ENCODE measurements at regions not wholly inside any gene's neighbourhood (a gene's known extent, or its start where the extent isn't known, plus 50 kb on each side); places are given as distances from the start of the nearest gene placed in this dataset.

DNA sequence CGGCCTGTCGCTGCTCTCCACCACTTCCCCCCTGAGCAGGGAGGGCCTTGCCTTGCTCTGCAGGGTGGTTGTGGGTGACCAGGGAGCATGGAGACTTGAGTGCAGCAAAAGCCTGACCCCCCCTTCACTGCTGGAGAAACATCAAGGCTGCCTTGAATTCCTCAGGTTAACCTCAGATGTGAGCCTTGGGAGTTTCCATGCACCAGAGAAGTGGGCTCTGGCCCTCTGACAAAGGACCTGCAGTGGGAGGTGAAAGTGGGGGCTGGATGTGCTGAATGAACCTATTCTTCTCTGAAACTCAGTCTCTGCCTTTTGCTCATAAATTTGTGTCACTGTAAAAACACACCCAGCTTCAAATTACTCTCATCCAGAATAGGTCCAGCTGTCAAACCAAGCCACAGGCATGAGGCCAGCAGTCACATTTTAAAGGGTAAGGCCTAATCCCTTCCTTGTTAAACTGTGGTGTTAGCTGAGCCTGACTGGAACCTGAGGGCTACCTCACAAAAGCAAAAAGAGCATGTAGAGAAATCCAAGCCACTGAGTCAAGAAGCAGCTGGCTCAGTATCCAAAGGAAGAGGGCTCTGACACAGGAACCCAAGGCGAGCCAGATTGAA is 356.8 kb downstream of the CCSER2 start:
- no peak for DNase-seq (ENCODE audit: low read depth, low spot score)
- CTCF ChIA-PET = no interaction called here
- POLR2A ChIA-PET = no interaction called here
- TF ChIP-seq, protein P1, sequence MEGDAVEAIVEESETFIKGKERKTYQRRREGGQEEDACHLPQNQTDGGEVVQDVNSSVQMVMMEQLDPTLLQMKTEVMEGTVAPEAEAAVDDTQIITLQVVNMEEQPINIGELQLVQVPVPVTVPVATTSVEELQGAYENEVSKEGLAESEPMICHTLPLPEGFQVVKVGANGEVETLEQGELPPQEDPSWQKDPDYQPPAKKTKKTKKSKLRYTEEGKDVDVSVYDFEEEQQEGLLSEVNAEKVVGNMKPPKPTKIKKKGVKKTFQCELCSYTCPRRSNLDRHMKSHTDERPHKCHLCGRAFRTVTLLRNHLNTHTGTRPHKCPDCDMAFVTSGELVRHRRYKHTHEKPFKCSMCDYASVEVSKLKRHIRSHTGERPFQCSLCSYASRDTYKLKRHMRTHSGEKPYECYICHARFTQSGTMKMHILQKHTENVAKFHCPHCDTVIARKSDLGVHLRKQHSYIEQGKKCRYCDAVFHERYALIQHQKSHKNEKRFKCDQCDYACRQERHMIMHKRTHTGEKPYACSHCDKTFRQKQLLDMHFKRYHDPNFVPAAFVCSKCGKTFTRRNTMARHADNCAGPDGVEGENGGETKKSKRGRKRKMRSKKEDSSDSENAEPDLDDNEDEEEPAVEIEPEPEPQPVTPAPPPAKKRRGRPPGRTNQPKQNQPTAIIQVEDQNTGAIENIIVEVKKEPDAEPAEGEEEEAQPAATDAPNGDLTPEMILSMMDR (IDR thresholded peaks at IDR 0.05; ENCODE audit: insufficient read depth, low read length, missing control alignments) = no peak
- H3K4me3 ChIP-seq (ENCODE audit: low read depth, low read length) = no peak overlapping the region

DNA sequence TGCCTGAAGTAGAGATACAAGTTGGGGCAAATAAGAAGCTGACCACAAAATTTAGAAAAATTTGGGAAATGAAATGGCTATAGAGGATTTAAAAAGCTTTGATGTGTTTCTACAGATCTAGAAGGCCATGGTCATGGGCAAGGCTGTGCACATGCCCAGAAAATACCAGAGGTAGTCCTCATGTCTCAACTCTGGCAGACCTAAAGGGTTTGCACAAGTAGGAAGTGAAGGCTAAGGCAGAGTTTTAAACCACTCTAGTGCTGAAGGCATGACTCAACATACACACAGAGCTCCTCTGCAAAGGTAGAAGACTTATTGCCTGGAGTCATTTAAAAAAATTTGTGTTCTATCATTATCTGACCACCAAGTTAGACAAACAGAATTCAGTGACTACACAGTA is 364.6 kb downstream of the CCSER2 start:
- H3K4me3 ChIP-seq (ENCODE audit: low read depth, low read length) = no peak overlapping the region
- no peak for DNase-seq (ENCODE audit: low read depth, low spot score)
- TF ChIP-seq, protein P1 (IDR thresholded peaks at IDR 0.05; ENCODE audit: insufficient read depth, low read length, missing control alignments) = no peak
- POLR2A ChIA-PET = no interaction called here
- CTCF ChIA-PET = no interaction called here

DNA sequence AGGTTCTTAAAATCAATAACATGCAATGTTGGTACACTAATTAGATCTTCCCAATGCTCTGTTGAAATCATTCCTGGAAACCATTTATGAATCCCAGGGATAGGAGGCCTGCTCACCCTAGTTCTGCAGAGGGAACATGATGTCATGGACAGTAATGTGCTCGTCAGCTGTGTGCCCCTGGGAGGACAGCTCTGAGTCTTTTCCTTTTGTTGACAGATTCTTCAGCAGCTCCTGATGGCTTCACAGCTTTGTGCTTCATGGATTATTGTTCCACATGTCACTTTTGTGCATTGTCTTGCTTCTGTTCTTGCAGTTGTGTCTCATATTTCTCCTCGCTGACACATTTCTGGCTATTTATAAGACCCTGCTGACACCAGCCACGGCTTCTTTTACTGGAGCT is 367.5 kb downstream of the CCSER2 start:
- TF ChIP-seq, protein P1 (IDR thresholded peaks at IDR 0.05; ENCODE audit: insufficient read depth, low read length, missing control alignments) = no peak
- DNase-seq (ENCODE audit: low read depth, low spot score) = no peak
- ChIA-PET POLR2A (no interaction called here), CTCF (no interaction called here)
- no peak overlapping the region for H3K4me3 ChIP-seq (ENCODE audit: low read depth, low read length)

DNA sequence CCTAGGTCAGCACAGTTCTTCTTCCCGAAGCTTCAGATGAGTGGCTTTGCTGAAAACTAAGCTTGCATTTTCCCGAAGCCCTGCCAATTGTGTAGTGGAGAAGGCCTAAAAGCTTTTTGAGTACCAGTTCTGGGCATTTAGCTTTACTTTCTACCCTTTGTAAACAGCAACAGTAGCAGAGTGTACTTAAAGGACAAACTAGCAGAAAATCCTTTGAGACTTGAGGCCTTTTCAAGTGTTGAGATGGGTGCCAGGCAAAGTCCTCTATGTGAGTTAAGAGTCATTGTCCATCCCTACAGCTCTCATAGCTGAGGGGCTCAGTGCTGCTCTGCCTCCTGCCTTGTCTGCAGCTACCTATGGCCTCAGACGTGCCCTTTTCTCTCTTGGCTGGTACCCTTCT is 368.2 kb downstream of the CCSER2 start:
- no peak overlapping the region for H3K4me3 ChIP-seq (ENCODE audit: low read depth, low read length)
- no peak for DNase-seq (ENCODE audit: low read depth, low spot score)
- ChIA-PET CTCF (no interaction called here), POLR2A (no interaction called here)
- TF ChIP-seq, protein P1 (IDR thresholded peaks at IDR 0.05; ENCODE audit: insufficient read depth, low read length, missing control alignments) = no peak

DNA sequence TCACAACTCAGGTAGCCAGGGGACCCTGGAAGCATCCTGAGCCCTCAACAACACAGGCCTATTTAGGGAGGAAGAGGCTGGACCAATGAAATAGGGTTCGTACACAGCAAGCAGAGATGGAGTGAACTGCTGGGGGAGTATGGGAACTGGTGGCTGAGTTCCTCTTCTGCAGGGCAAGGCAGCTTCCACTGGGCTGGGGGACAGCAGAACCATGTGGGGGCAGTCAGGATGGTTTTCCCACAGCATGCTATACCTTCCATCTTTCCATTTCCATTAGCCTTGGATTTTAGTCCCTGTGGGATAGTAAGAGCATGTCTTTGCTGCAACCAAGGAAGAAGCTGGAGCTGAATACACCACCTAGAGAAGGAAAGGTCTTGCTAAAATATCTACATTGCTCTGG is 370.6 kb downstream of the CCSER2 start:
- TF ChIP-seq, protein P1 (IDR thresholded peaks at IDR 0.05; ENCODE audit: insufficient read depth, low read length, missing control alignments) = no peak
- DNase-seq (ENCODE audit: low read depth, low spot score) = no peak
- CTCF ChIA-PET = no interaction called here
- no peak overlapping the region for H3K4me3 ChIP-seq (ENCODE audit: low read depth, low read length)
- POLR2A ChIA-PET = no interaction called here

DNA sequence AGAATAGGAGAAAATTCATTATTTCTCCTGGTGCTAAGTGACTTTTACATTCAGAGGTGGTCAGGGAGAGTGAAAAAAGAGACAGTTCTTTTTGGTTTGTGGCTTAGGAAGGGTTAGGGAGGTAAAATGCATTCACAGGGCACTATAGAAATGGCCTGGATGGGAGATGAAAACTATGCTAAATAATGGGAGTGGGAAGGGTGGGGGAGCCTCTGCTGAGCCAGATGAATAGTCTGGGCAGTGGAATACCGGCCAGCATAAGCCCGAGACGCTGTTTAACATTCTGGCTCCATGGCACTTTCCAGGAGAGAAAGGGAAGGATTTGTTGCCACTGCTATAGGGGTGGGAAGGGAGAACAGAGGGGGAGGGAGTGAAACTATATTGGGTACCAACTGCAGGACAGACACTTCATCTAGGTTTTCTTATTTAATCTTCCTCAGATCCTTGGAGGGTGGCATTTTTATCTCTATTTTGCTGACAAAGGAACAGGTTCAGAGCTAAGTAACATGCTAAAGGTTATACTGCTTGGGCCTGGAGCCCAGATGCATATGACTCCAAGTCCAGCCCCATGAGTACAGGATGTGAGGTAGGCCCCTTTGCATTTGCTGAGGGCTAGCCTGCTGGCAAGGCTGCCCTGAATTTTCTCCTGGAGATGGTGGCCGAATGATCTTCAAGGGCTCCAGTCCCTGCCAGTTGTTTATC is 372.4 kb downstream of the CCSER2 start:
- DNase-seq (ENCODE audit: low read depth, low spot score) = no peak
- ChIA-PET CTCF (no interaction called here), POLR2A (no interaction called here)
- no peak overlapping the region for H3K4me3 ChIP-seq (ENCODE audit: low read depth, low read length)
- TF ChIP-seq, protein P1 (IDR thresholded peaks at IDR 0.05; ENCODE audit: insufficient read depth, low read length, missing control alignments) = no peak

All from AG04449 (cell line).